Caco-2 (cell line): ENCODE measurements at regions not wholly inside any gene's neighbourhood (a gene's known extent, or its start where the extent isn't known, plus 50 kb on each side); places are given as distances from the start of the nearest gene placed in this dataset.

Source experiments
- BruUV-seq: library from RNA; stranded (reverse); fragments of 400-500 nt; replicated peaks from 2 replicates; lab custom pipeline; 2021; lab: Mats Ljungman, UMichigan
- CTCF ChIA-PET: fragments of 300-600 bp; sonication (Branson Sonifier 250); formaldehyde crosslinking; loops from one replicate; lab custom pipeline; 2022; ENCODE audit warnings: antibody characterized with exemption; lab: Charles Lee
- POLR2A ChIA-PET: fragments of 300-600 bp; sonication (Branson Sonifier 250); formaldehyde crosslinking; loops from one replicate; lab custom pipeline; 2022; ENCODE audit warnings: antibody characterized with exemption; lab: Charles Lee
- DNase-seq, 2 experiments: peaks; one replicate each; pipeline versions ENCODE4 v3.0.0 to v3.0.0-alpha.2; 2020 to 2022
- H3K27me3 ChIP-seq: replicated peaks from 2 replicates; pipeline ENCODE4 v1.6.0; 2011; ENCODE audit warnings: low read length; ENCODE audit not compliant: control insufficient read depth, insufficient read depth
- H3K36me3 ChIP-seq: 2 replicates; pipeline ENCODE4 v1.5.1; 2011; ENCODE audit warnings: low read length; ENCODE audit not compliant: control insufficient read depth, insufficient read depth
- H3K4me1 ChIP-seq: fragments of 250-450 bp; sonication (Bioruptor Pico); 2 replicates; pipeline ENCODE4 v1.5.1; 2020; ENCODE audit warnings: mild to moderate bottlenecking
- H3K4me3 ChIP-seq: 2 replicates; pipeline ENCODE4 v1.5.1; 2011; ENCODE audit warnings: low read depth, mild to moderate bottlenecking, control low read depth, low read length
- H3K9me3 ChIP-seq: fragments of 250-450 bp; sonication (Bioruptor Pico); 2 replicates; pipeline ENCODE4 v1.5.1; 2020; ENCODE audit warnings: mild to moderate bottlenecking, moderate library complexity
- H3K27ac Mint-ChIP-seq: one replicate; pipeline ENCODE4 v1.8.0; 2022; ENCODE audit warnings: mixed read lengths; ENCODE audit not compliant: unreplicated experiment
- H3K27me3 Mint-ChIP-seq: one replicate; pipeline ENCODE4 v1.8.0; 2022; ENCODE audit warnings: mixed read lengths; ENCODE audit not compliant: insufficient read depth, unreplicated experiment
- H3K36me3 Mint-ChIP-seq: one replicate; pipeline ENCODE4 v1.8.0; 2022; ENCODE audit warnings: mild to moderate bottlenecking, mixed read lengths; ENCODE audit not compliant: insufficient read depth, unreplicated experiment
- H3K4me1 Mint-ChIP-seq: one replicate; pipeline ENCODE4 v1.8.0; 2022; ENCODE audit warnings: low read depth, mixed read lengths; ENCODE audit not compliant: unreplicated experiment
- H3K4me3 Mint-ChIP-seq: one replicate; pipeline ENCODE4 v1.8.0; 2022; ENCODE audit warnings: mild to moderate bottlenecking, moderate library complexity, mixed read lengths; ENCODE audit not compliant: unreplicated experiment
- H3K9me3 Mint-ChIP-seq: one replicate; pipeline ENCODE4 v1.8.0; 2022; ENCODE audit warnings: mixed read lengths; ENCODE audit not compliant: unreplicated experiment
- intact Hi-C: fragments of 100-400 bp; cut with micrococcal nuclease; formaldehyde crosslinking; loops from one replicate; pipeline ENCODE4 v1.10.0; 2022; ENCODE audit not compliant: unreplicated experiment
- TF ChIP-seq, protein P1 (sequence below), 2 experiments: fragments of 200-600 bp in 1 of 2; IDR thresholded peaks; 1 replicate in 1 of 2; 2 replicates in 1 of 2; pipeline versions ENCODE4 v1.5.1 to v1.8.0; 2011 to 2022; ENCODE audit warnings: antibody characterized with exemption in 1 of 2, control low read depth in 1 of 2, inconsistent platforms in 1 of 2, low read depth in 1 of 2, low read length in 1 of 2, mild to moderate bottlenecking in 1 of 2, moderate library complexity in 1 of 2; ENCODE audit not compliant: insufficient read depth in 1 of 2, severe bottlenecking in 1 of 2, unreplicated experiment in 1 of 2

DNA sequence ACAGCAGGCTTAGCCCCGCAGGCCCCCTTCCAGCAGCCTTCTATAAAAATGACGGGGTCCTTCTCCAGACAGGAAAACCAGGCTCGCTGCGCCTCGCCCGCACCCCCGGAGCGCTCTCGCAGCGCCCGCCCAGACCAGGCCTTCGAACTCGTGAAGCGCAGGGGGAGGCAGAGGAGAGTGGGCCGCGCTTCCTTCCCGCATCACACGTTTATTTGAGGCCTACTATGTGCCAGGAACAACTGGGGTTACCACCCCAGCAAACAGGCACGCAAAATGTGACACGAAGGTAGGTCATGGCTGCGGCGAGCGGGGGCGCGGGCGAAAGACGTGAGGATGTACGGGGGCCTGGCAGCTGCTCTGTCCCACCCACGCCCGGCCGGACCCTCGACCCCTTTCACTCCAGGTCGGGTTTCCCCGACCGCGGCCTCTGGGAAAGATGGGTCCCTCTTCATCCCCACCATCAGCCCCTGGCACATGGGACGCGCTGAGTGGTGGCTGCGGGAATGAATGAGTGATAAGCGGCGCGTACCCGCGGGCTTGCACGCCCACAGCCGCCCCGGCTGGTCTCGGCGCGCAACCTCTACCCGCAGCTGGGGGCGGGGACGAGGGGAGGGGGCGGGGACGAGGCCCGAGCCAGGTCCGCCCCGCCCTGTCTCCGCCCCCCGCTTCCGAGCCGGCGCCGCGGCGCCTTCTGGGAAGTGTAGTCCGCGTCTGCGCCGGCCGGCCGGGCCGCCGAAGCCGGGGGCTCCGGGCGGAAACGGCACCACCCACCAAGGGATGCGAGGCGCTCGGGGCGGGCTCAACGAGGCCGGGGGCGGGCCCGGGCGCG, 59.1 kb downstream of the ZNF467 start:
- Mint-ChIP-seq H3K36me3 (no peaks in the 10 kb centered on the region), H3K4me3 (no peak overlapping the region), H3K4me1 (no peaks in the 10 kb centered on the region), H3K27ac (no peak overlapping the region), H3K27me3 (no peaks in the 10 kb centered on the region), H3K9me3 (peaks cover 14% of the 10 kb centered on the region)
- H3K9me3 ChIP-seq = peaks cover 21% of the 10 kb centered on the region
- no TSS peak for BruUV-seq
- POLR2A ChIA-PET = no interaction called here
- no peak for DNase-seq
- no peaks in the 10 kb centered on the region for H3K27me3 ChIP-seq
- TF ChIP-seq, protein P1, sequence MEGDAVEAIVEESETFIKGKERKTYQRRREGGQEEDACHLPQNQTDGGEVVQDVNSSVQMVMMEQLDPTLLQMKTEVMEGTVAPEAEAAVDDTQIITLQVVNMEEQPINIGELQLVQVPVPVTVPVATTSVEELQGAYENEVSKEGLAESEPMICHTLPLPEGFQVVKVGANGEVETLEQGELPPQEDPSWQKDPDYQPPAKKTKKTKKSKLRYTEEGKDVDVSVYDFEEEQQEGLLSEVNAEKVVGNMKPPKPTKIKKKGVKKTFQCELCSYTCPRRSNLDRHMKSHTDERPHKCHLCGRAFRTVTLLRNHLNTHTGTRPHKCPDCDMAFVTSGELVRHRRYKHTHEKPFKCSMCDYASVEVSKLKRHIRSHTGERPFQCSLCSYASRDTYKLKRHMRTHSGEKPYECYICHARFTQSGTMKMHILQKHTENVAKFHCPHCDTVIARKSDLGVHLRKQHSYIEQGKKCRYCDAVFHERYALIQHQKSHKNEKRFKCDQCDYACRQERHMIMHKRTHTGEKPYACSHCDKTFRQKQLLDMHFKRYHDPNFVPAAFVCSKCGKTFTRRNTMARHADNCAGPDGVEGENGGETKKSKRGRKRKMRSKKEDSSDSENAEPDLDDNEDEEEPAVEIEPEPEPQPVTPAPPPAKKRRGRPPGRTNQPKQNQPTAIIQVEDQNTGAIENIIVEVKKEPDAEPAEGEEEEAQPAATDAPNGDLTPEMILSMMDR (IDR thresholded peaks at IDR 0.05; ENCODE audit: insufficient read depth in 1 of 2, low read depth in 1 of 2, low read length in 1 of 2, severe bottlenecking in 1 of 2, unreplicated experiment in 1 of 2) = no peak
- H3K4me3 ChIP-seq = no peak overlapping the region
- H3K4me1 ChIP-seq = no peaks in the 10 kb centered on the region
- CTCF ChIA-PET = no interaction called here
- no peaks in the 10 kb centered on the region for H3K36me3 ChIP-seq
- intact Hi-C loops = no loop called here

DNA sequence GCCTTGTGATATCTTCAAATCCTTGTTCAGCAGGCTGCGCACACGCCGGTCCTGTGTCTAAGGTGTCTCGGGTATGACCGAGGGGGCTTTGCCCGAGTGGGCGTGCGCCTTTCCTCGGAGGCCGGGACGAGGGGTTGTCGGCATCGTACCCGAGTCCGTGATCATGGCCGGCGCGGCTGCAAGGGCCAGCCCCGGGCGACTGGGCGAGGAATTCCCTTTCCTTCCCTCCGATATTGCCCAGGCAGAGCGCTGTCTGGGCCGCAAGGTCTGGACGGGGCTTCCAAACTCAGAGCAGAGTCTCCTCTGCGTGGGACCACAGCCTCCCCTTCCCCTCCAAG, 59.7 kb downstream of the ZNF467 start:
- Histone ChIP-seq H3K27me3 (no peaks in the 10 kb centered on the region), H3K4me1 (no peaks in the 10 kb centered on the region), H3K9me3 (peaks cover 21% of the 10 kb centered on the region), H3K4me3 (no peak overlapping the region), H3K36me3 (no peaks in the 10 kb centered on the region)
- Mint-ChIP-seq H3K27me3 (no peaks in the 10 kb centered on the region), H3K4me3 (no peak overlapping the region), H3K27ac (no peak overlapping the region), H3K9me3 (peaks cover 14% of the 10 kb centered on the region), H3K36me3 (no peaks in the 10 kb centered on the region), H3K4me1 (no peaks in the 10 kb centered on the region)
- TF ChIP-seq, protein P1 (IDR thresholded peaks at IDR 0.05; ENCODE audit: insufficient read depth in 1 of 2, low read depth in 1 of 2, low read length in 1 of 2, severe bottlenecking in 1 of 2, unreplicated experiment in 1 of 2) = no peak
- CTCF ChIA-PET = no interaction called here
- intact Hi-C loops = no loop called here
- BruUV-seq = no TSS peak
- DNase-seq = peak in 1 of 2 experiments; percentile 12
- POLR2A ChIA-PET = no interaction called here

DNA sequence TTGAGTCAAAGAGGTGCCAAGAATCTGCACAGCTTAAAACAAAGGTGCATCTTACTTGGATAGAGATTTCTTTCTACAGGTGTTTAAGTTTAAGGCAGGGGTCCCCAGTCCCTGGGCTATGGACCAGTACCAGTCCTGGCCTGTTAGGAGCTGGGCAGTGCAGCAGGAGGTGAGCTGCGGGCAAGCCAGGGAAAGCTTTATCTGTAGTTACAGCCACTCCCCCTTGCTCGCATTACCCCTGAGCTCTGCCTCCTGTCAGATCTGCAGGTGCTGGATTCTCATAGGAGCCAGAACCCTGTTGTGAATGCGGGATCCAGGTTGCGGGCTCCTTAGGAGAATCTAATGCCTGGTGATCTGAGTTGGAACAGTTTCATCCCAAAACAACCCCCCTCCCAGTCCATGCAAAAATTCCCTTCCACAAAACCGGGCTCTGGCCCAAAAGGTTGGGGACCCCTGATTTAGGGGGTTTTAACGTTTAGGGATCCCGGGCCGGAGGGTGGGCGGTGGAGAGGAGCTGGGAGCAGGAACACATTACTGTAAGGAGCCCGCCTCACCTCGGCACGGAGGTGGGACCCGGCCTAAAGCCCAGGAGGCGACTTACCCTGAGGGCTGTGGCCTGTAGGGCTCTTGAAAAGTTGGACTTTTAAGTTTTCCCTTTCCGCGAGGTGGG, 60.2 kb downstream of the ZNF467 start:
- no peak overlapping the region for H3K4me3 ChIP-seq
- H3K9me3 Mint-ChIP-seq = peaks cover 14% of the 10 kb centered on the region
- H3K4me1 ChIP-seq = no peaks in the 10 kb centered on the region
- no peaks in the 10 kb centered on the region for H3K4me1 Mint-ChIP-seq
- CTCF ChIA-PET = no interaction called here
- H3K9me3 ChIP-seq = peaks cover 21% of the 10 kb centered on the region
- no peaks in the 10 kb centered on the region for H3K27me3 Mint-ChIP-seq
- no peaks in the 10 kb centered on the region for H3K27me3 ChIP-seq
- no peak for DNase-seq
- intact Hi-C loops = no loop called here
- TF ChIP-seq, protein P1 (IDR thresholded peaks at IDR 0.05; ENCODE audit: insufficient read depth in 1 of 2, low read depth in 1 of 2, low read length in 1 of 2, severe bottlenecking in 1 of 2, unreplicated experiment in 1 of 2) = no peak
- no peaks in the 10 kb centered on the region for H3K36me3 ChIP-seq
- no TSS peak for BruUV-seq
- POLR2A ChIA-PET = no interaction called here
- H3K27ac Mint-ChIP-seq = no peak overlapping the region
- no peak overlapping the region for H3K4me3 Mint-ChIP-seq
- no peaks in the 10 kb centered on the region for H3K36me3 Mint-ChIP-seq
